ENCODE measurements at regions not wholly inside any gene's neighbourhood (a gene's known extent, or its start where the extent isn't known, plus 50 kb on each side); places are given as distances from the start of the nearest gene placed in this dataset.
"Not testable (repeated sequence)": the region's sequence is repeated elsewhere in the genome, so short reads cannot be mapped to it uniquely, and the experiment has no call there.

DNA sequence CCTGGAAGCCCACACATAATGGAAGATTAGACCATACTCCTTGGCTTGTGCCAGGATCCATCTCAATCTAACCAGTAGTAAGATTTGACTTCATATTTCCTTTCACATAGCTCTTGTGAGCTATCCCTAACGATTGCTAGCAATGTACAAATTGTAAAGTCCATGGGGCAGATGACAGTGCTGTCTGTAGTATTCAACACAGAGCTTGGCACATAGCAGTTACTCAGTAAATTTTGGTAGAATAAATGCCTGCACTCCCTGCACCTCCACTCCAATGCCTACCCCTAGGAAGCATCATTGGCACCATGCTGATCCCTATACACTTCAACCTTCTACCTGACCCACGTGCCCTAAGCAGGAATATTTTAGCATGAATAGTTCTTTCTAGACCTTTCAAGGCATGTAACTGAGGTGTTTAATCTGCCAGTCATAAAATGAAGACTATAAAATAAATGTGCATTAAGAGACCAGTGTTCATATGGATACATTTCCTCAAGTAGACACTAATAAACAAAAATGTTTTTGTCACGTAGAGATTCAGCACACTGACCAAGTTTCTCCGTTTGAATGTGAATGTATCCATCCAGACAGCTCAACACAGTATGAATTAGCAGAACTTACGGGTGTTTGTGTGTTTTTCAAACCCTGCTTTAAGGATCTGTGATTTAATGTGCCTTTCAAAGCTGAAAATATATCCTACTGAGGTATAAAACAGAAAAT lies 98.8 kb downstream of the BMP4 start:
- DNase-seq (ENCODE audit: low spot score) = no peak

DNA sequence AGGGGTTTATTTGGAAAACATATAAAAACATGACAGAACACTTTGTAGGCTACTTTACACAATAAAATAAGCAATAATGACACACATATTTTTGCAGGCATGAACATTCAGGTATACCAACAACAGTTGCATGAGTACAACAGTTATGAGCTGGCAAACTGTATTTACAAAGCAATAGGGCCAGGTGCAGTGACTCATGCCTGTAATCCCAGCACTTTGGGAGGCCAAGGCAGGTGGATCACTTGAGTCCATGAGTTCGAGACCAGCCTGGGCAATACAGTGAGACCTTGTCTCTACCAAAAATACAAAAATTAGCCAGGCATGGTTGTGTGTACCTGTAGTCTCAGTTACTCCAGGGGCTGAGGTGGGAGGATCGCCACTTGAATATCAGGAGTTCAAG lies 101.1 kb downstream of the BMP4 start:
- no peak for DNase-seq (ENCODE audit: low spot score)

- DNase-seq (ENCODE audit: low spot score) = no peak
Measured at GRCh38 chr14:53855127-53855526, 101.5 kb downstream of the BMP4 start.

- no peak for DNase-seq (ENCODE audit: low spot score)
Measured at GRCh38 chr14:53851394-53852090, 105.1 kb downstream of the BMP4 start.

- DNase-seq (ENCODE audit: low spot score) = no peak
Measured at GRCh38 chr14:53850714-53851296, 105.8 kb downstream of the BMP4 start.

GRCh38 chr14:53849549-53849948 lies 107.1 kb downstream of the BMP4 start:
- no peak for DNase-seq (ENCODE audit: low spot score)

- no peak for DNase-seq (ENCODE audit: low spot score)
Measured at GRCh38 chr14:53848854-53849253, 107.8 kb downstream of the BMP4 start.

DNA sequence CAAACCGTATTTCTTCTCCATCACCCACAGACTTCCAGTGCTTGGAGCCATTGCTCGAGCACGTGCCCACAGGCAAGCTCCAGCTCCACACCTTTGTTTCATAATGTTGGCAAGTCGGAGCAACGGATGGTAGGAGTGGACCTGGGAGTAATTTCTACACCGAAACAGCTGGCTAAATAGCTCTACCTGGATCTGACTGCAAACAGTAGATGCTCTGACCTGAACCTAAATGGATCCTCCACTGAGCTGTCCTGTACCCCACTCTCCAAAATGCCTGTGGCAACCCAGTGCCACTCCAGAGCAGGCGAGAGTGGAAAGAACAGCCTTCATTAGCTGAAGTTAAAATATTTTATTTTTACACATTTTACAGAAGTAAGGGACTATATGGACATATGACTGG lies 108.7 kb downstream of the BMP4 start:
- no peak for DNase-seq (ENCODE audit: low spot score)

DNA sequence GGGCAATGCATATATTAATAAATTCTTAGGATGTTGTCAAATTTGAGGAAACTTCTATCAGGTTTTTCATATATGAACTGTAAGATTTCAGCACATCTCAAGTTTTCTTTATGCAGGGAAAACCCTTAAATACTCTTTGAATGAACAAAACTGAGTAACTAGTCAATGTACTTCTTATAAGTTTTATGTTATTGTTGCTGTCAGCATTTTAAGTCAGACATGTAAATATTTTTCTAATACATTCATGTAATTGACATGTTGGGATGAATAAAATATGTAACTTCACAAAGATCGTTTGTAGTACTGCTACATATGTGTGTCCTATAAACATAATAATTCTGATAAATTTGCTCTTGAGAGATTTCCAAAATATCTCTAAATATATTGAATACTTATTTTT lies 109.6 kb downstream of the BMP4 start:
- DNase-seq (ENCODE audit: low spot score) = no peak

DNA sequence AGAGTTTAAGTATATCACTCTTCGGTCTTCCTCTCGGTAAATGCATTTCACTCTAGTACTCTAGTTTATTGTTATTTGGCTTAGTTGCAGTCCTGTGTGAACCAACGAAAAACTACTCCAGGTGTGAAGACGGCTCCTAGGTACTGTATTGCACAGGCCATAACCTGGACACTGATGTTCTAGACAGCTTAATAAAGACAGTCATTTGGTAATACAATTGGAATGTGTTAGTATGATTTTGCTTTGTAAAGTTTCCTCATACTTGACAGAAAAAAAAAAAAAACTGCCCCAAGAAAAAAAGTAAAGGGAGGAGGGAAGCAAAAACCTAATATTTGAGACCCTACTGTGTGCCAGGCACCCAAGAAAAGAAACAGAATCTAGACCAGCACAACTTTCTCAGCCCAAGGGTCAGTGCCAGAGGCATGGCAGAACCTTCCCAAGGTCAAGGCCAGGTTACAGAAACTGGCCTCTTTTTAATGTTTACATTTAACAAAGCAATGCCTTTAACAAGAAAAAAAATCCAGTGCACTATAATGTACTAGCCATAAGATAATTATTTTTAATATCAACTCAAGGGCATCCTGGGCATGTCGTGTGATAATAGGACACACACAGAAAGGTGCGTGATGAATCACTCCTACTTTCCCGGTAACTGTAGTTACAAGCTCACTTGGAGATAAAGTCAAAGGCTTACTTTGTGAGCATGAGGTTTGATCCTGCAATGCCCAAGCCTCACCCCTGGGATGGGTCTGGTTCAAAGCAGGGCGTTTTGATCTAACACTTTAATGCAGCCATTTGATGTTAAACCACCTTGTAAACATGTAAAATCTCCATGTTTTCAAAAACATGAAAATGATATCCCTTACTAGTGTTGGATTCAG lies 110.6 kb downstream of the BMP4 start:
- DNase-seq (ENCODE audit: low spot score) = no peak

- no peak for DNase-seq (ENCODE audit: low spot score)
Measured at GRCh38 chr14:53842938-53843337, 113.7 kb downstream of the BMP4 start.

DNA sequence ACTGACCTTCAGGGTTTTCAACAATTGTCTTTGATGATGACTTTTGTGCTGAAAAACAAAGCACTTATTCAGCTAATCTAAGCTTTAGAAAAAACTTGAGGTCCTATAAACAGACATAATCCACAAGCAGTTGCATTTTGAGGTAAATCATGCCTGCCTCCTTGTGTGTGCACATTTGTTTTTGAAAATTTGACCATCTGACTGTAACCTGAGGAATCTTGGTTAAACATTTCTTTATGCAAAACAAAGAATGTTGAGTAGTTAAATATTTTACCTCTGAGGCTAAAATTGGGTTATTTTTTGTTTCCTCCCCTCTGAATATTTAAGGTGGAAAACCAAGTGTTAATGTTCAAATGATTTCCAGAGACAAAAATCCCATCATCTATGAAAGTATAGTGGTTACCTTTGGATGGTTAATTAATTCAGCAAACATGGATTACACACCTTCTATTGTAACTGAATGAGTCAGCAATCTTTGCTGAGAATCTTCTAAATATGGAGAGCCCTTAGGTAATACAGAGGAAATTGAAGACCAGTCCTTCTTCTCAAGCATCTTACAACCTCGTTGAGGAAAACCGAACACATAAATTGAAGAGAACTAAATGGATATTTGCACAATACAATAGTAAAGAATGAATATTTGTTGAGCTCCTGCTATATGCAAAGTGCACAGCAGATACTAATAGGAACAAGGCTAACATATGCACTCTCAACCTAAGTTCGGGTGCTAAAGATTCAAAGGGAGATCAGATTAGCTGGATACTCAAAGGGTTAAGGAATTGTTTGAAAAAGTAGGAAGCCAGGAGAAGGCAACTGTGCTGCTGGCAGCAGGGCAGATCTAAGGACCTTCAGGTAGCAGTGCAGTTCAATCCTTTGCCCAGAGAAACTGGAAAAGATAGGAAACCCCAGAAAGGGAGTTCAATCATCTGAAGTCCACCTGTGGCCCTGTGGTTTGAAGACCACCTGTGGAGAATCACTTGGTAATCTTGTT lies 115.2 kb downstream of the BMP4 start:
- no peak for DNase-seq (ENCODE audit: low spot score)

DNA sequence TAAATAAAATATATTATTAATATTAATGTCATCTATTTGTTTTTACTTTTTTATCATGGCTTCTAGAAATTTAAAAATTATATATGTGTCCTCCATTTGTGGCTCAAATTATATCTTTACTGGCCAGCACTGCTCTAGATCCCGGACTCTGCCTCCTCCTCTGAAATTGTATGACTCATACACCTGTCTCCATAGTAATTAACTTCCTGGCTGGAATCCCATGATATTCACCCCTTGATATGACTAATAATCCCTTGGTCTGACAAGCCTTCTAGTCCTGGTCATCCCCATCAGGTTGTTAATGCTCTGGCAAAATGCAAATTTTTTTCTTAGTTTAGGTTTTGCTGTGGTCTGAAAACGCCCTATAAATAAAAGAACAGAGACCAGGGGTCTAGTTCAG lies 116.2 kb downstream of the BMP4 start:
- no peak for DNase-seq (ENCODE audit: low spot score)

GRCh38 chr14:53838374-53838773 lies 118.3 kb downstream of the BMP4 start:
- no peak for DNase-seq (ENCODE audit: low spot score)

GRCh38 chr14:53837656-53838055 lies 119.0 kb downstream of the BMP4 start:
- not testable (repeated sequence) for DNase-seq (ENCODE audit: low spot score)

DNA sequence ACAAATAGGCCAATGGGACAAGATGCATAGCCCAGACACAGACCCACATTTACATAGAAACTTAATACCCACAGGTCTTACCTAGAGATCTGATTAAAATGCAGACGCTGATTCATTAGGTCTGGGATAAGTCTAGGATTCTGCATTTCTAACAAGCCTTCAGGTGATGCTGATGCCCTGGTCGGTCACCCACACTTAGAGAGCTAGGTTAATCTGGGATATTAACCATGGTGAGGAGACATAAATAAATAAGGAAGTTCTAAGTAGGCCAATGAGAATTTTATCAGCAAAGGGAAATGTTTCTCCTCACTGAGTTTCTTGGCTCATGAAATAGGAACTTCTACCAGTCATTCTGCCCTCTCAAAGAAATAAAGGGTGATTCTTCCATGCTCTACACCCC lies 120.1 kb downstream of the BMP4 start:
- DNase-seq (ENCODE audit: low spot score) = no peak

DNA sequence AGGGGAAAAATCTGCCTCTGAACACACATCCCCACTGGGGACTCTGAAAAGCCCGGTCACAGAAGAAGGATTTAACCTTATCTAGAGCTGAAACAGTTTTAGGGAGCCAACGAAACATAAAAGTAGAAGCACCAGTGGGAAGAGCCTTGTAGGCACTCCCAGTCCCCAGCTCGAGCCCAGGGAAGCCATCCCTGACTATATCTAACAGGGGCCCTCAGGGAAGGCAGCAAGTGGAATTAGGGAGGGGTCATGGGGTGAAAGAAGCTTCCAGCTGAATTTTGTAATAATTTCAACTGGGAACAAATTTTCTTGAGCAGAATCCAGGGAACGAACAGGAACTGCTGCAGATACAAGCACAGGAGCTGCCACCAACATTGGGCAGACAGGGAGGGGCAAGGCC lies 127.8 kb downstream of the BMP4 start:
- no peak for DNase-seq (ENCODE audit: low spot score)

- no peak for DNase-seq (ENCODE audit: low spot score)
Measured at GRCh38 chr14:53824061-53824460, 132.6 kb downstream of the BMP4 start.

DNA sequence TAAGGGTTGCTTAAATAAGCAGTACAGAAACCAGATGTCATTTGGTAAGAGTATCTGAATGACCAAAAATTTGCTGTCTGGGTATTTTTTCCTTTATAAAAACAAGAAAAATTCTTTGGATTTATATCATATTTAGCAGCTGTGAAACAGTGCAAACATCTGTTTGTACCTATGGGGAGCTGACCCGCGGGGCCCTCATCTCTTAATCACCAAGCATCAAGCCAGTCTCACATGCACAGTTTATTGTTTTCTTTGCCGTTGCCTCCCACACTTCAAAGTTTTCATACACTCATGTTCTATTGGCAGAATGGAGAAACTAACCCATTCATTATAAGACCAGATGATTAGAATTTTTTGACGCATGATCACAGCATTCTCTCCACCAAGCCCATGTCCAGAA lies 142.2 kb downstream of the BMP4 start:
- peak; percentile 30 for DNase-seq (ENCODE audit: low spot score)

DNA sequence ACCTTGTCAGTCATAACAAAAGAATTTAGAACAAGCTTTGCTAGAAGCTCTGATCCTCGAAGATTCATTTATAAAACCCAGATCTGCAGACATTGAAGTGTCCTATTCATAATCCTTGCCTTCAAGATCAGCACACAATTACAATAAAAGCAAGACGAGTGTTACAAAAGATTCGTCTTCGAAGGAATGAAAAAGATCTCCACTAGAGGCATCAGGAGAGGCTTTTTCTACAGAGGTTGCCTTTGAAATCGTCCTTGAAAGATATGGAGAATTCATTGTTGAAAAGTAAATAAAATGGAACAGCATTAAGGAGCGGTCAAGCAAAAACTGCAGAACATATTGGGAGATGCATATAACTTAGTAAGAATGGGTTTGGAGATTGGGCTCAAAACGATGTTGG lies 146.4 kb downstream of the BMP4 start:
- DNase-seq (ENCODE audit: low spot score) = no peak

DNA sequence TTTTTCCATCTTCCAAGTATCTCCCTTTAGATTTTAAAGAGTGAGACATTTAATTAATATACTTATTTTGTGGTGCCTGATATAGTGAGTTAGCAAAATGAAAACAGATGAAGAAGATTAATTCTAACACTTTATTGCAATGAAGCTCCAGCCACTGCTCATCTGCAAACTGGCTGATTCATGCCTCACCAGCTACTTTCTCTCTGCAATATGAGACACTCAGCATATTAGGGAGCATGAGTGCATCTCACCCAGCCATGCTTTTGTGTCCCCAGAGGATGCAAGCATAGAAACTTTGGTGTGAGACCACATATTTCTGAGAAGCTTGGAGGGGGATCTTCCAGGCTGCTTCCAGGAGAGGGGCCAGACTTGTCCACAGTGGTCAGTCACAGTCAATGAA lies 148.6 kb downstream of the BMP4 start:
- DNase-seq (ENCODE audit: low spot score) = no peak

All from umbilical cord (tissue), 1 donor.